Panc1 (cell line): ENCODE measurements at regions not wholly inside any gene's neighbourhood (a gene's known extent, or its start where the extent isn't known, plus 50 kb on each side); places are given as distances from the start of the nearest gene placed in this dataset.
"Not testable (repeated sequence)": the region's sequence is repeated elsewhere in the genome, so short reads cannot be mapped to it uniquely, and the experiment has no call there.

Experiments used
- ATAC-seq: fragments of 200-7000 bp; cut with Tn5 transposase; 2 replicates; pipeline ENCODE4 v1.9.1; 2020; ENCODE audit warnings: mild to moderate bottlenecking, moderate library complexity
- BruUV-seq: library from RNA; stranded (reverse); fragments of 400-500 nt; replicated peaks from 2 replicates; lab custom pipeline; 2021; lab: Mats Ljungman, UMichigan
- CTCF ChIA-PET: fragments of 300-600 bp; sonication (Branson Sonifier 250); formaldehyde crosslinking; loops from one replicate; lab custom pipeline; 2022; ENCODE audit warnings: antibody characterized with exemption; lab: Charles Lee
- POLR2A ChIA-PET: fragments of 300-600 bp; sonication (Branson Sonifier 250); formaldehyde crosslinking; loops from one replicate; lab custom pipeline; 2022; ENCODE audit warnings: antibody characterized with exemption; lab: Charles Lee
- DNase-seq: peaks from one replicate; pipeline ENCODE4 v3.0.0-alpha.2; 2010; ENCODE audit warnings: low read depth, low spot score
- H3K27ac ChIP-seq: 2 replicates; pipeline ENCODE4 v1.5.1; 2011; ENCODE audit warnings: mild to moderate bottlenecking, low read length, inconsistent platforms
- H3K27me3 ChIP-seq: fragments of 200-500 bp; sonication (Bioruptor generic); 2 replicates; pipeline ENCODE4 v1.6.0; 2014; ENCODE audit warnings: low read length, inconsistent platforms; ENCODE audit not compliant: control insufficient read depth, insufficient read depth
- H3K36me3 ChIP-seq: fragments of 200-500 bp; sonication (Bioruptor generic); 2 replicates; pipeline ENCODE4 v1.5.1; 2014; ENCODE audit warnings: inconsistent platforms, mild to moderate bottlenecking, low read length, moderate library complexity; ENCODE audit not compliant: control insufficient read depth, insufficient read depth
- H3K4me1 ChIP-seq: 2 replicates; pipeline ENCODE4 v1.5.1; 2011; ENCODE audit warnings: inconsistent platforms, mild to moderate bottlenecking, low read length, moderate library complexity; ENCODE audit not compliant: control insufficient read depth, insufficient read depth
- H3K4me3 ChIP-seq, 2 experiments: 2 replicates each; pipeline ENCODE4 v1.5.1; 2011 to 2012; ENCODE audit warnings: low read depth in 2 of 2, low read length in 2 of 2, mild to moderate bottlenecking in 2 of 2, inconsistent platforms in 1 of 2, moderate library complexity in 1 of 2
- H3K9me3 ChIP-seq: fragments of 200-500 bp; sonication (Bioruptor generic); 2 replicates; pipeline ENCODE4 v1.5.1; 2014; ENCODE audit warnings: low read depth, mild to moderate bottlenecking, inconsistent platforms, low read length, moderate library complexity; ENCODE audit not compliant: control insufficient read depth, insufficient read depth
- CTCF ChIP-seq: fragments of 450-650 bp; IDR thresholded peaks from 2 replicates; pipeline ENCODE4 v1.5.1; 2017; ENCODE audit warnings: mild to moderate bottlenecking
- POLR2AphosphoS5 ChIP-seq: IDR thresholded peaks from 2 replicates; pipeline ENCODE4 v1.6.1; 2012; ENCODE audit warnings: mild to moderate bottlenecking, low read depth, low read length, moderate library complexity
- REST ChIP-seq, 2 experiments: IDR thresholded peaks; 2 replicates each; pipeline ENCODE4 v1.6.1; 2011 to 2012; ENCODE audit warnings: low read depth in 2 of 2, control low read depth in 1 of 2, low read length in 1 of 2, mild to moderate bottlenecking in 1 of 2, moderate library complexity in 1 of 2; ENCODE audit not compliant: insufficient read depth in 1 of 2
- SIN3A ChIP-seq: IDR thresholded peaks from 2 replicates; pipeline ENCODE4 v1.6.1; 2012; ENCODE audit warnings: low read depth, mild to moderate bottlenecking, low read length, moderate library complexity, borderline replicate concordance; ENCODE audit not compliant: insufficient read depth
- TCF7L2 ChIP-seq: IDR thresholded peaks from 2 replicates; pipeline ENCODE4 v1.6.1; 2011; ENCODE audit warnings: mild to moderate bottlenecking, low read depth, low read length, inconsistent platforms
- in situ Hi-C: cut with HindIII; loops from 2 replicates; pipeline ENCODE4 v1.10.0; 2016; ENCODE audit warnings: low sequenced_read_pairs, low pct_unique_long_range_greater_than_20kb
- intact Hi-C: fragments of 100-400 bp; cut with micrococcal nuclease; formaldehyde crosslinking; loops from one replicate; pipeline ENCODE4 v1.10.0; 2022; ENCODE audit not compliant: unreplicated experiment

GRCh38 chr10:64350665-64351064, 829.5 kb downstream of the REEP3 start:
- POLR2A ChIA-PET = interaction anchor here (0.6 kb wide), 2 partner anchors 91 to 1835 kb away, joined by 3 to 4 read pairs; no protein-coding TSS in a partner anchor
- in situ Hi-C loops = no loop called here

GRCh38 chr10:64358907-64359306, 837.7 kb downstream of the REEP3 start:
- ATAC-seq = no peak
- Histone ChIP-seq H3K27me3 (no peaks in the 10 kb centered on the region), H3K27ac (no peak overlapping the region), H3K4me3 (no peak overlapping the region), H3K36me3 (no peaks in the 10 kb centered on the region), H3K9me3 (peaks cover 2% of the 10 kb centered on the region; the same call in 1 of the 2 replicates), H3K4me1 (no peaks in the 10 kb centered on the region)
- in situ Hi-C loops (no loop called here), intact Hi-C loops (no loop called here)
- BruUV-seq = no TSS peak
- DNase-seq = no peak
- CTCF ChIA-PET = no interaction called here
- no peak for TF ChIP-seq POLR2AphosphoS5
- no peak for TF ChIP-seq CTCF
- TF ChIP-seq TCF7L2 = no peak
- TF ChIP-seq REST (IDR thresholded peaks at IDR 0.05; ENCODE audit: insufficient read depth in 1 of 2, low read depth in 2 of 2, low read length in 1 of 2) = no peak
- TF ChIP-seq SIN3A = no peak
- POLR2A ChIA-PET = no interaction called here

More at GRCh38 chr10:64350665-64351064, 829.5 kb downstream of the REEP3 start:
- Histone ChIP-seq H3K4me3 (no peak overlapping the region), H3K4me1 (no peaks in the 10 kb centered on the region), H3K27ac (no peak overlapping the region), H3K27me3 (no peaks in the 10 kb centered on the region), H3K36me3 (no peaks in the 10 kb centered on the region), H3K9me3 (no peaks in the 10 kb centered on the region)
- TF ChIP-seq TCF7L2 = no peak
- no peak for ATAC-seq
- BruUV-seq = no TSS peak
- no peak for DNase-seq
- CTCF ChIA-PET = no interaction called here
- intact Hi-C loops = no loop called here

- H3K36me3 ChIP-seq, ATAC-seq, DNase-seq, CTCF ChIA-PET, H3K27me3 ChIP-seq, H3K27ac ChIP-seq, H3K9me3 ChIP-seq, H3K4me3 ChIP-seq, BruUV-seq, H3K4me1 ChIP-seq, POLR2A ChIA-PET, in situ Hi-C loops, intact Hi-C loops: not testable (repeated sequence)
Observed at GRCh38 chr10:64360240-64360639, 839.0 kb downstream of the REEP3 start.
